Neural crest cell (in vitro differentiated cells): ENCODE measurements at regions not wholly inside any gene's neighbourhood (a gene's known extent, or its start where the extent isn't known, plus 50 kb on each side); places are given as distances from the start of the nearest gene placed in this dataset.

Source experiments
- DNase-seq: peaks from one replicate; pipeline ENCODE4 v3.0.0; 2021; ENCODE audit warnings: low read depth, mixed read lengths, low spot score
- H3K27ac Mint-ChIP-seq: one replicate; pipeline ENCODE4 v1.8.0; 2021; ENCODE audit warnings: mild to moderate bottlenecking, mixed read lengths; ENCODE audit not compliant: unreplicated experiment
- H3K27me3 Mint-ChIP-seq: 2 replicates; pipeline ENCODE4 v1.8.0; 2021; ENCODE audit warnings: low read depth, mild to moderate bottlenecking, mixed read lengths
- H3K36me3 Mint-ChIP-seq: 2 replicates; pipeline ENCODE4 v1.8.0; 2021; ENCODE audit warnings: low read depth, mild to moderate bottlenecking, mixed read lengths
- H3K4me1 Mint-ChIP-seq: 2 replicates; pipeline ENCODE4 v1.8.0; 2021; ENCODE audit warnings: mixed read lengths
- H3K4me3 Mint-ChIP-seq: one replicate; pipeline ENCODE4 v1.8.0; 2021; ENCODE audit warnings: mild to moderate bottlenecking, mixed read lengths
- H3K9me3 Mint-ChIP-seq: 2 replicates; pipeline ENCODE4 v1.8.0; 2021; ENCODE audit warnings: mixed read lengths
- TF ChIP-seq, protein P1 (sequence below): fragments of 200-600 bp; sonication (generic); conservative IDR thresholded peaks from 2 replicates; pipeline ENCODE4 v1.5.0; 2021; ENCODE audit warnings: antibody characterized with exemption, mild to moderate bottlenecking

DNA sequence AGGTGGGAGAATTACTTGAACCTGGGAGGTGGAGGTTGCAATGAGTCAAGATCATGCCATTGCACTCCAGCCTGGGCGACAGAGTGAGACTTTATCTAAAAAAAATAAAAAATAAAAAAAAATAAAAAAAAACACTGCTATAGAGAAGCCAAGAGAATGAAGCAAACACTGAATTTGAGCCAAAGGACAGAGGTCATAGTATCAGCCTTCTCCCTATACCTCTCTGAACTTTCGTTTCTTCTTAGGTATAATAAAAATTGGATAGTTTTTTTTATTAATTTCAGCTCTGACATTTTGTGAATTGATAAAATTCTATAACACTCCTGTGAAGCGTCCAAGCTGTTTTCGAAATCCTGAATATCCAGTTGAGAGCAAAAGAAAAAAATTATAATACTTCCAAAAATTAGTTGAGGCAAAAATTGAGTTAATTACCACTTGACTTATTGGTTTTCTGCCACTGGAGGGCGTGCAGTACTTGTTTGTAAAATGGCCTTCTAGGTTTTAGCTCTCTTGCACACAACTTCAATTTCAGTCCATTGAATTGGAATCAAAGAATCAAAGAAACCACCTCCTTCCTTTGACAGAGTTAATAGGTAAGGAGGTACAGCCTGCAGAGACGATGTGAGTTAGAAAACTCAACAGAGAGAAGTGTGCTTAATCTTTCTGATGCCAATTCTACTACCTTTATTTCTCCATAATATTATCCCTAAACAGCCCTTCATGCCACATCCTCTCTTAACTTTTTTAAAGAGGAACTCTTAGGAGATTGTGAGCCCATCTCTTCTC, 143.2 kb downstream of the BBOX1 start:
- DNase-seq, result peak; percentile 51
- no peaks in the 10 kb centered on the region for H3K27me3 Mint-ChIP-seq

DNA sequence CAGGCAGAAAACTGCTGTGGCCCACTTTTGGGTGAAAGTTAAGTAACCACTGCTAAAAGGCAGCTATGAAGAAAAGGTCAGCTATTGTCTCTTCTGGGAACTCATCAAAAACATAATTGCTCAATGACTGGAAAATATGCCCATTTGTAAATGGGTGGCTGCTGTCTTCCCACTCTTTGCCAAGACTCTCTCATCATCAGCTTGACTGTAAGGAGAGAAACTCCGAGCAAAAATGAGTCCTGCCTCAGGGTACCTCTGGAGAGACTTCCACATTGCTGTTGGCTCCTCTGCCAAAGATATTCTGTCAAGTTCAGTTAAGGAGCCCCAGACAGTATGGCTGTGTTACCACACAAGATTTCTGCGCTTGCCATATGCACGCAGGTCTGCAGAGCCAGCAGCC, 138.7 kb downstream of the BBOX1 start:
- Mint-ChIP-seq H3K4me3 (no peak overlapping the region), H3K27me3 (no peaks in the 10 kb centered on the region), H3K36me3 (peaks cover 6% of the 10 kb centered on the region), H3K9me3 (peaks cover 4% of the 10 kb centered on the region), H3K27ac (no peak overlapping the region), H3K4me1 (peaks cover 12% of the 10 kb centered on the region)
- TF ChIP-seq, protein P1, sequence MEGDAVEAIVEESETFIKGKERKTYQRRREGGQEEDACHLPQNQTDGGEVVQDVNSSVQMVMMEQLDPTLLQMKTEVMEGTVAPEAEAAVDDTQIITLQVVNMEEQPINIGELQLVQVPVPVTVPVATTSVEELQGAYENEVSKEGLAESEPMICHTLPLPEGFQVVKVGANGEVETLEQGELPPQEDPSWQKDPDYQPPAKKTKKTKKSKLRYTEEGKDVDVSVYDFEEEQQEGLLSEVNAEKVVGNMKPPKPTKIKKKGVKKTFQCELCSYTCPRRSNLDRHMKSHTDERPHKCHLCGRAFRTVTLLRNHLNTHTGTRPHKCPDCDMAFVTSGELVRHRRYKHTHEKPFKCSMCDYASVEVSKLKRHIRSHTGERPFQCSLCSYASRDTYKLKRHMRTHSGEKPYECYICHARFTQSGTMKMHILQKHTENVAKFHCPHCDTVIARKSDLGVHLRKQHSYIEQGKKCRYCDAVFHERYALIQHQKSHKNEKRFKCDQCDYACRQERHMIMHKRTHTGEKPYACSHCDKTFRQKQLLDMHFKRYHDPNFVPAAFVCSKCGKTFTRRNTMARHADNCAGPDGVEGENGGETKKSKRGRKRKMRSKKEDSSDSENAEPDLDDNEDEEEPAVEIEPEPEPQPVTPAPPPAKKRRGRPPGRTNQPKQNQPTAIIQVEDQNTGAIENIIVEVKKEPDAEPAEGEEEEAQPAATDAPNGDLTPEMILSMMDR, result no peak
- no peak for DNase-seq

More for the DNA sequence above, 143.2 kb downstream of the BBOX1 start:
- Mint-ChIP-seq H3K27ac (no peak overlapping the region), H3K4me3 (no peak overlapping the region), H3K9me3 (peaks cover 4% of the 10 kb centered on the region), H3K36me3 (peaks cover 9% of the 10 kb centered on the region), H3K4me1 (peaks cover 16% of the 10 kb centered on the region)
- TF ChIP-seq, protein P1, result peak; percentile 90

DNA sequence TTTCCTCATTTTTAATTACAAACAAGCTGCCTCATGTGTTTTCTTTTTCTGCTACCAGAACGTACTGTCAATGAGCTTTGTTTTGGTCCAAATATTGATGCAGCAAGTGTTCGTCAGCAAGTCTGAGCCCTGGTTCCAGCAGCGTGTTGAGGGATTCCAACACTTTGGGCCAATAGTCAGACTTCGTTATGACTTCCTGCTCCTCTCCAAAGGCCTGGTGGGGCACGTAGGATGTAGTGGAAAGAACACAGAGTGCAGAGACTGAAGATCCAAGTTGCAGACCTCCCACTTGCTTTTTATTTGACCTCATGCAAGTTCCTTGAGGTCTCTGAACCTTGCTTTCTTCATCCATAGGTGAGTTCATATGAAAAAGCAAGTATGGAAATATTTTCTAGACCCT, 138.2 kb downstream of the BBOX1 start:
- no peak for DNase-seq
- TF ChIP-seq, protein P1, result no peak
- peaks cover 6% of the 10 kb centered on the region for H3K36me3 Mint-ChIP-seq
- no peaks in the 10 kb centered on the region for H3K27me3 Mint-ChIP-seq
- H3K9me3 Mint-ChIP-seq, result peaks cover 4% of the 10 kb centered on the region
- H3K27ac Mint-ChIP-seq, result no peak overlapping the region
- H3K4me3 Mint-ChIP-seq, result no peak overlapping the region
- H3K4me1 Mint-ChIP-seq, result peaks cover 7% of the 10 kb centered on the region
